Suprapubic skin (tissue), 4 donors: ENCODE measurements at regions not wholly inside any gene's neighbourhood (a gene's known extent, or its start where the extent isn't known, plus 50 kb on each side); places are given as distances from the start of the nearest gene placed in this dataset.
"Not testable (repeated sequence)": the region's sequence is repeated elsewhere in the genome, so short reads cannot be mapped to it uniquely, and the experiment has no call there.

ENCODE experiments used
- DNase-seq, 2 donors: peaks; one replicate each; pipeline ENCODE4 v3.0.0-alpha.2; 2019; ENCODE audit warnings: low spot score in 2 of 2
- H3K27ac ChIP-seq: fragments of 200-600 bp; sonication (generic); one replicate; pipeline ENCODE4 v1.5.1; 2019
- H3K27me3 ChIP-seq: fragments of 200-600 bp; sonication (generic); one replicate; pipeline ENCODE4 v1.5.1; 2019
- H3K36me3 ChIP-seq: fragments of 200-600 bp; sonication (generic); one replicate; pipeline ENCODE4 v1.5.1; 2019
- H3K4me1 ChIP-seq: fragments of 200-600 bp; sonication (generic); one replicate; pipeline ENCODE4 v1.5.1; 2019
- H3K4me3 ChIP-seq: fragments of 200-600 bp; sonication (generic); one replicate; pipeline ENCODE4 v1.5.1; 2019; ENCODE audit warnings: mild to moderate bottlenecking
- H3K9me3 ChIP-seq: fragments of 200-600 bp; sonication (generic); one replicate; pipeline ENCODE4 v1.5.1; 2019
- CTCF ChIP-seq, 2 donors: fragments of 200-600 bp in 1 of 2; fragments of 450-650 bp in 1 of 2; sonication (generic) in 1 of 2; IDR thresholded peaks; one replicate each; pipeline ENCODE4 v1.5.1; 2016 to 2019; ENCODE audit warnings: antibody characterized with exemption in 2 of 2, mild to moderate bottlenecking in 1 of 2, moderate library complexity in 1 of 2
- EP300 ChIP-seq: sonication (generic); formaldehyde crosslinking; IDR thresholded peaks from one replicate; pipeline ENCODE4 v1.6.1; 2017; ENCODE audit warnings: antibody characterized with exemption
- POLR2A ChIP-seq, 2 donors: fragments of 450-650 bp; IDR thresholded peaks; one replicate each; pipeline ENCODE4 v1.6.1; 2017; ENCODE audit warnings: antibody characterized with exemption in 2 of 2, mild to moderate bottlenecking in 2 of 2, moderate library complexity in 2 of 2
- POLR2AphosphoS5 ChIP-seq, 3 donors: sonication (generic); formaldehyde crosslinking; IDR thresholded peaks; one replicate each; pipeline ENCODE4 v1.6.1; 2017; ENCODE audit warnings: antibody characterized with exemption in 3 of 3
- WGBS: methylation state at CpG from one replicate; pipeline ENCODE4 v1.1.5; 2018; 5-methylcytosine and 5-hydroxymethylcytosine counted together

DNA sequence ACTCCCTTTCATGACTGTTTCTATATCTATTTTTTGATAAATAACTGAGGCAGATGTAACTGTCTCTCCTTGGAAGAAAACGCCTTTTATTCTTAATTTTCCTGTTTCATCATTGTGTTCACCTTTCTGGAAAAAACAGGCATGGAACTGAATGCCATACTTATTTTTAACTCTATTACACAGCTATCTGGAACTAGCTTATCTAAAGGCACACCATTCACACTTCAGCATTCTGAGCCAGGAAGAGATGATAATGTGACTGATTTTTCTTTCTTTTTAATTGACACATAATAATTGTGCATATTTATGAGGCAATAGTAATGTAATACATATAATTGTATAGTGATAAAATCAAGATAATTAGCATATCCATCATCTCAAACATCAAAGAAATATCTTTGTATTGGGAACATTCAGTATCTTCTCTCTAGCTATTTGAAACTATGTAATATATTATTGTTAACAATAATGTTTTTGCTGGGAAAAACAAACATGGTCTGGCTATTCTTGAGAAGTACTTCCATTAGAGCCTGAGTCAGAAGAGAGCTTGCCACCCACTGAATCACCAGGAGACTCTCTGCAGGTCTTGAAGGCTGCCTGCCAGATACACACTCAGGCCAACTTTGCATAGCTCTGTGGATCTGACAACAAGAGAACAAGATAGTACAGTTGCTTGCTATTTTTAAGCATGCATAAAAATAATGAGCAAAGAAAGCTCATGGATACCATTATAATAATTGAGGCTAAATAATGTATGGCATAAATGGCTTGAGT lies 501.0 kb upstream of the EDIL3 start:
- no peaks in the 10 kb centered on the region for H3K27me3 ChIP-seq
- no peaks in the 10 kb centered on the region for H3K9me3 ChIP-seq
- H3K36me3 ChIP-seq: no peaks in the 10 kb centered on the region
- TF ChIP-seq POLR2AphosphoS5 (IDR thresholded peaks at IDR 0.05): no peak
- no peaks in the 10 kb centered on the region for H3K4me1 ChIP-seq
- H3K27ac ChIP-seq: no peak overlapping the region
- DNase-seq: no peak
- no peak overlapping the region for H3K4me3 ChIP-seq
- 62% methylated on average over 1 of the region's 1 CpG for WGBS

DNA sequence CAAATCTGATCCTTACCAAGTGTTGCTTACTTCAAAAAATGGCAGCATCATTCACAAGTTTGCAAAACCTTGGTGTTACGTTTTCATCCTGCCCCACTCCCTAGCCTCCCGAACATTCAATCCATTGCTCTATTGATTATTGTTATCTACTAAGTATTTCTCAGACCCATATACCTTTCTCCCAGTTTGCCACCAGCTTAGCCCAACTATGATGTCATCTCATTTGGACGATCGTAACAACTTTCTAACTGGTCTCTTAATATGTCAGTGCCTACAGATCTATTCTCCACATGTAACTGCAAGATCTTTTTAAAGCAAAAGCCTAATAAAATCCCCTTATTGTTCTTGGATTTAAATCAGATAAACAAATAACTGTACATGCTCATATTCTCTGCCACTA lies 497.1 kb upstream of the EDIL3 start:
- Histone ChIP-seq H3K4me1 (no peaks in the 10 kb centered on the region), H3K27ac (no peak overlapping the region), H3K9me3 (no peaks in the 10 kb centered on the region), H3K36me3 (no peaks in the 10 kb centered on the region), H3K27me3 (no peaks in the 10 kb centered on the region), H3K4me3 (no peak overlapping the region)
- 62% methylated on average over 4 of the region's 4 CpGs for WGBS
- DNase-seq: no peak
- TF ChIP-seq CTCF (IDR thresholded peaks at IDR 0.05): no peak

DNA sequence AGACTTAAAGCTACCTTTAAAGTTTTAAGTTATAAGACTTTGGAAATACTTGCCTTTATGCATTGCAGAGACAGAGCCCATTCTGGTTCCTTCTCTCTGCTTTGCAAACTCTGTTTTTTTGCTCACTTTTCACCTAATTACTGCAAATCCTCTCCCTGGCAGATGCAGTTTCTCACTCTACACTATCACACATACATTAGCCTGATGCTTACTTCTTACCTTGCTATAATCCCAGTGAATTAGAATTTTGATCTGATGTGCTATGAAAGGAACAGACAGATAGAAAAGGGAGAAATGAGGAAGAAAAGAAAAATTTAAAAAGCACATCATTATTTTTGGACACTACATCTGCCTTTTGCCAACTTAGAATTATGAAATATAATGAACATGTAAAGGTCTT lies 489.5 kb upstream of the EDIL3 start:
- no peaks in the 10 kb centered on the region for H3K36me3 ChIP-seq
- no peak overlapping the region for H3K27ac ChIP-seq
- no peak for DNase-seq
- H3K4me1 ChIP-seq: no peaks in the 10 kb centered on the region
- TF ChIP-seq EP300 (no peak), POLR2A (IDR thresholded peaks at IDR 0.05) (no peak), POLR2AphosphoS5 (IDR thresholded peaks at IDR 0.05) (no peak), CTCF (IDR thresholded peaks at IDR 0.05) (no peak)
- no peaks in the 10 kb centered on the region for H3K9me3 ChIP-seq
- H3K27me3 ChIP-seq: no peaks in the 10 kb centered on the region
- H3K4me3 ChIP-seq: no peak overlapping the region

GRCh38 chr5:84872768-84873167 lies 488.1 kb upstream of the EDIL3 start:
- Histone ChIP-seq H3K36me3 (no peaks in the 10 kb centered on the region), H3K27ac (no peak overlapping the region), H3K4me3 (no peak overlapping the region), H3K4me1 (no peaks in the 10 kb centered on the region), H3K27me3 (no peaks in the 10 kb centered on the region), H3K9me3 (no peaks in the 10 kb centered on the region)
- no peak for TF ChIP-seq CTCF (IDR thresholded peaks at IDR 0.05)
- TF ChIP-seq POLR2A (IDR thresholded peaks at IDR 0.05): no peak
- 65% methylated on average over 3 of the region's 3 CpGs for whole genome bisulfite sequencing
- no peak for DNase-seq

- Histone ChIP-seq H3K36me3 (no peaks in the 10 kb centered on the region), H3K4me3 (no peak overlapping the region), H3K27ac (no peak overlapping the region), H3K27me3 (no peaks in the 10 kb centered on the region), H3K4me1 (no peaks in the 10 kb centered on the region), H3K9me3 (no peaks in the 10 kb centered on the region)
- no peak for DNase-seq
- TF ChIP-seq CTCF (IDR thresholded peaks at IDR 0.05) (no peak), EP300 (no peak), POLR2A (IDR thresholded peaks at IDR 0.05) (no peak), POLR2AphosphoS5 (IDR thresholded peaks at IDR 0.05) (no peak)
- WGBS: 24% methylated on average over 1 of the region's 1 CpG
Observed at GRCh38 chr5:84870369-84870768, 485.7 kb upstream of the EDIL3 start.

DNA sequence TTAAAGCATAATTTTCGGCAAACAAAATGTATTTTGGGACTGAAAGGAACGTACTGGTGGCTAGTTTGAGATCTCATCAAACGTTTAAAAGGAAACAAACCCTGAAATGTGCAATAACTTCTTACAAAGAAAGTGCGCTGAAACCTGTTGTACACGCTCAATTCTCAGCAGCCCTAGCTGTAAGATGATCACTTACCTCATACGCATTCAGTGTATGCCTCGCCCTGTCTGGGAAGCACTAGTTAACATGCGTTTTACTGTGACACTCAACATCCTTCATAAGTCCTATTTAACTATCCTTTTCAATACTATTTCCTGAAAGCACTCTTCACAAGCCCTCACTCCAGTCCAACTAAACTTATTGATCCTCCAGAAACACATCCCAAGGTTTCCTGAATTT lies 485.0 kb upstream of the EDIL3 start:
- H3K4me3 ChIP-seq: no peak overlapping the region
- no peak for TF ChIP-seq POLR2A (IDR thresholded peaks at IDR 0.05)
- no peak for TF ChIP-seq EP300
- no peak for TF ChIP-seq POLR2AphosphoS5 (IDR thresholded peaks at IDR 0.05)
- no peak for TF ChIP-seq CTCF (IDR thresholded peaks at IDR 0.05)
- H3K27ac ChIP-seq: no peak overlapping the region
- no peaks in the 10 kb centered on the region for H3K4me1 ChIP-seq
- WGBS: 86% methylated on average over 8 of the region's 8 CpGs
- H3K36me3 ChIP-seq: no peaks in the 10 kb centered on the region
- no peak for DNase-seq
- H3K9me3 ChIP-seq: no peaks in the 10 kb centered on the region
- H3K27me3 ChIP-seq: no peaks in the 10 kb centered on the region

GRCh38 chr5:84863936-84864335 lies 479.3 kb upstream of the EDIL3 start:
- DNase-seq, H3K27me3 ChIP-seq: not testable (repeated sequence)
- WGBS: 96% methylated on average over 19 of the region's 19 CpGs

More at GRCh38 chr5:84863936-84864335, 479.3 kb upstream of the EDIL3 start:
- H3K4me1 ChIP-seq, H3K36me3 ChIP-seq, H3K27ac ChIP-seq, H3K4me3 ChIP-seq, H3K9me3 ChIP-seq: not testable (repeated sequence)
